Osteocyte (in vitro differentiated cells): ENCODE measurements at regions not wholly inside any gene's neighbourhood (a gene's known extent, or its start where the extent isn't known, plus 50 kb on each side); places are given as distances from the start of the nearest gene placed in this dataset.

ENCODE experiments used
- DNase-seq: peaks from one replicate; pipeline ENCODE4 v3.0.0; 2021; ENCODE audit warnings: mixed read lengths; ENCODE audit not compliant: unreplicated experiment; ENCODE audit errors: extremely low spot score
- H3K27ac Mint-ChIP-seq: one replicate; pipeline ENCODE4 v1.8.0; 2021; ENCODE audit warnings: mild to moderate bottlenecking, mixed read lengths; ENCODE audit not compliant: unreplicated experiment
- H3K27me3 Mint-ChIP-seq: one replicate; pipeline ENCODE4 v1.8.0; 2021; ENCODE audit warnings: mixed read lengths; ENCODE audit not compliant: unreplicated experiment
- H3K36me3 Mint-ChIP-seq: one replicate; pipeline ENCODE4 v1.8.0; 2021; ENCODE audit warnings: mixed read lengths; ENCODE audit not compliant: unreplicated experiment
- H3K4me1 Mint-ChIP-seq: one replicate; pipeline ENCODE4 v1.8.0; 2021; ENCODE audit warnings: mixed read lengths; ENCODE audit not compliant: unreplicated experiment
- H3K4me3 Mint-ChIP-seq: one replicate; pipeline ENCODE4 v1.8.0; 2021; ENCODE audit warnings: mild to moderate bottlenecking, moderate library complexity, mixed read lengths; ENCODE audit not compliant: unreplicated experiment
- H3K9me3 Mint-ChIP-seq: one replicate; pipeline ENCODE4 v1.8.0; 2021; ENCODE audit warnings: mixed read lengths; ENCODE audit not compliant: unreplicated experiment
- TF ChIP-seq, protein P1 (sequence below): fragments of 200-600 bp; sonication (generic); IDR thresholded peaks from 2 replicates; pipeline ENCODE4 v1.5.0; 2021; ENCODE audit warnings: antibody characterized with exemption, mild to moderate bottlenecking, moderate library complexity

DNA sequence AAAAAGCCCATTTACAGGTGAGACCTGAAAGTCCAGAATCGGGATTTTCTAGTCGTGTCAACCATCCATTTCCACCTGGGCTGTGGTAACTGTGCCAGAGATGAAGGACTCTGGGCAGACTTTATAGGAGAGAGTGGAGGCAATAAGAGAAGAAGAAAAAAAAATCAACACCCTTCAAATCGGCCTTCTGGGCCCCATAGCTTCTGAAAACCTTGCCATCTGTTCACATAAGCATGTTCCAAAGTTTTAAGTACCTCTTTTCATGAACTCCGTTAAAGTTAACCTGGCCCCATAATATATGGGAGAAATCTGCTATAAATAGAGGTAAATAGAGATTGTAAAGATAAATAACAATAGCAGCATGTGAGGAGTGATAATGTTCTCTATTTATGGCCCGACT, 470.5 kb downstream of the MIAT start:
- H3K4me3 Mint-ChIP-seq = no peak overlapping the region
- no peak for DNase-seq
- no peaks in the 10 kb centered on the region for H3K36me3 Mint-ChIP-seq
- TF ChIP-seq, protein P1, sequence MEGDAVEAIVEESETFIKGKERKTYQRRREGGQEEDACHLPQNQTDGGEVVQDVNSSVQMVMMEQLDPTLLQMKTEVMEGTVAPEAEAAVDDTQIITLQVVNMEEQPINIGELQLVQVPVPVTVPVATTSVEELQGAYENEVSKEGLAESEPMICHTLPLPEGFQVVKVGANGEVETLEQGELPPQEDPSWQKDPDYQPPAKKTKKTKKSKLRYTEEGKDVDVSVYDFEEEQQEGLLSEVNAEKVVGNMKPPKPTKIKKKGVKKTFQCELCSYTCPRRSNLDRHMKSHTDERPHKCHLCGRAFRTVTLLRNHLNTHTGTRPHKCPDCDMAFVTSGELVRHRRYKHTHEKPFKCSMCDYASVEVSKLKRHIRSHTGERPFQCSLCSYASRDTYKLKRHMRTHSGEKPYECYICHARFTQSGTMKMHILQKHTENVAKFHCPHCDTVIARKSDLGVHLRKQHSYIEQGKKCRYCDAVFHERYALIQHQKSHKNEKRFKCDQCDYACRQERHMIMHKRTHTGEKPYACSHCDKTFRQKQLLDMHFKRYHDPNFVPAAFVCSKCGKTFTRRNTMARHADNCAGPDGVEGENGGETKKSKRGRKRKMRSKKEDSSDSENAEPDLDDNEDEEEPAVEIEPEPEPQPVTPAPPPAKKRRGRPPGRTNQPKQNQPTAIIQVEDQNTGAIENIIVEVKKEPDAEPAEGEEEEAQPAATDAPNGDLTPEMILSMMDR = no peak
- no peaks in the 10 kb centered on the region for H3K27me3 Mint-ChIP-seq
- no peaks in the 10 kb centered on the region for H3K9me3 Mint-ChIP-seq
- peaks cover 55% of the 10 kb centered on the region for H3K4me1 Mint-ChIP-seq
- H3K27ac Mint-ChIP-seq = no peak overlapping the region

DNA sequence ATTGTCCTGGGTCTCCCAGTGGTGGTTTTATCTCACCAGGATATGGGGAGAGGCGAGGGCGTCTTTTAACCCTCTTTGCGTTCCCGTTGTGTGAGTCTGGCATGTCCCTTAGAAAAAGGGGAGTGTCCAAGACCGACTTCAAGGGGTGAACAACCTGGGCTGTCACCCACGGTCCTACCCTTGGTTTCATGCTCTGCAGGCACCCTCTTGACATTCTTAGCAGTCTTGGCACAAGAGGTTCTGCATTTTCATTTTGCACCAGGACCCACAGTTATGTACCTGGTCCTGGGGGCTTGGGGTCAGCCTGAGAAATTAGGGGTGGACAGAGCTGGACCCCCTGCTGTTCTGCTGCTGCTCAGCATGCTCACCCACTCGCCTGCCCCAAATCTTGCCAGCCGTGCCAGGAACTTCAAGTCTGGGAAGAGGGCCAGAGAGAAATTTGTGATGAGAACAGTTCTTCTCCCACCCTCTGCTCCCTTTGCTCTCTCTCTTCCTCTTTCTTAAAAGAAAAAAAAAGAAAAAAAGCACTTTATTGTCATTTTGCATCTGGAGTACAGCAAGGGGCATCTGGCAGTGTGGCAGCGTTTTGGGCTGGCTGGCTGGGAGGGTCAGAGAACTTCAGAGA, 471.2 kb downstream of the MIAT start:
- Mint-ChIP-seq H3K4me3 (no peak overlapping the region), H3K27me3 (no peaks in the 10 kb centered on the region), H3K36me3 (no peaks in the 10 kb centered on the region), H3K27ac (peak overlapping the region; percentile 56), H3K9me3 (no peaks in the 10 kb centered on the region), H3K4me1 (peaks cover 61% of the 10 kb centered on the region)
- no peak for DNase-seq
- TF ChIP-seq, protein P1 = no peak

DNA sequence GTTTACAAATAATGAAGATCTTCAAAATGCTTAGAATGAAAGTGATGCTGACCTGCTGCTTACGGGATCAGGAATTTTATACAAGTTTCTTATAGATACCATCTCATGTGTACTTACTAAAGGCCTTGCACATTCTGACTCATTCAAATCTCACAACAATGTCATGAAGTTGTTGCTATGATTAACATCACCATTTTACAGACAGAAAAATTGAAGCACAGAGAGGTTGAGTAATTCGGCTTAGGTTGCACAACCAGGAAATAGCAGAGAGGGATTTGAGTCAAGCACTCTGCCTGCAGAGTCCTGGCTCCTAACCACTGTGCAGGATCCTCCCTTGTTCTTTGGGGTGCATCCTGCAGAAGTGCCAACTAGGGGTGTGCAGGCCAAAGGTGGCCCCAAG, 471.9 kb downstream of the MIAT start:
- DNase-seq = no peak
- Mint-ChIP-seq H3K36me3 (no peaks in the 10 kb centered on the region), H3K27ac (peak overlapping the region; percentile 56), H3K4me1 (peaks cover 61% of the 10 kb centered on the region), H3K9me3 (no peaks in the 10 kb centered on the region), H3K27me3 (no peaks in the 10 kb centered on the region), H3K4me3 (no peak overlapping the region)
- TF ChIP-seq, protein P1 = no peak

DNA sequence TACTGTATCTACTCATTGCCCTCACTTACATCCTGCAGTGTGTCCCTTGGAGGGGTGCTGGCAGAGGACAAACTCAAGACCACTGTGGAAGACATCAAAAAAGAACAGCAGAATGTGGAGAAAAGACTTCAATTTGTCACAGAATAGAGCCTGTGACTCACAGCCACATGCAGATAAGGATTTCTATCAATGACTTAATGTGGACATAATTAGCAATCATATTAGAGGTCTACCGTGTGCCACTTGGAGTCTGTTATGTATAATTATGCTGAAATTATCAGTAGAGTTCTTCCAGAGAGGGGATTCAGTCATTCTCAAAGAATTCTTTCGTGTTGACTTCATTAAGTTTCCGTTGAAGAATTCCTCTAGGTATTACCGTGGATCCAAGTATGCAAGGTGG, 473.5 kb downstream of the MIAT start:
- TF ChIP-seq, protein P1 = no peak
- Mint-ChIP-seq H3K4me1 (peaks cover 72% of the 10 kb centered on the region), H3K36me3 (no peaks in the 10 kb centered on the region), H3K27ac (no peak overlapping the region), H3K4me3 (no peak overlapping the region), H3K27me3 (no peaks in the 10 kb centered on the region), H3K9me3 (no peaks in the 10 kb centered on the region)
- no peak for DNase-seq

DNA sequence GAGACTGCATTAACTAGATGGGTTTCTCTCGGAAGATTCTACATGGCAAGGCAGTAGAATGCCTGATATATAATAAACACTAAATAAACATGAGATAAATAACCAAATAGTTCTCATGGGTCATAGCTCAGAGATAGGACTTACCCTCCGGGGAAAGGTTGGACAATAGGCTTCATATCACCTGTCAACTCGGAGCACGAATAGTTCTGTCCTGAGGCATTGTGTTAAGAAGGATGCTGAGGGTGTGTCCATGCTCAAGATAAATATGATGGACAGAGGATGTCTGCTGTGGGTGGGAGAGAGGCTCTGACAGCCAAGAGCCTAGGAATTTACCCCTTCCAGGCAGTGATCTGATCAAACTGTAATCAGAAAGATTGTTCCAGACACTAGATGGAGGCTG, 474.0 kb downstream of the MIAT start:
- TF ChIP-seq, protein P1 = no peak
- H3K4me3 Mint-ChIP-seq = no peak overlapping the region
- H3K27ac Mint-ChIP-seq = no peak overlapping the region
- peaks cover 77% of the 10 kb centered on the region for H3K4me1 Mint-ChIP-seq
- no peaks in the 10 kb centered on the region for H3K27me3 Mint-ChIP-seq
- peaks cover 3% of the 10 kb centered on the region for H3K9me3 Mint-ChIP-seq
- DNase-seq = no peak
- H3K36me3 Mint-ChIP-seq = no peaks in the 10 kb centered on the region
